ENCODE measurements at regions not wholly inside any gene's neighbourhood (a gene's known extent, or its start where the extent isn't known, plus 50 kb on each side); places are given as distances from the start of the nearest gene placed in this dataset.

GRCh38 chr2:59903994-59904544 is 649.4 kb downstream of the BCL11A start:
- DNase-seq = no peak

- peak; percentile 83 for DNase-seq
Observed at GRCh38 chr2:59900728-59901452, 652.6 kb downstream of the BCL11A start.

- no peak for DNase-seq
Observed at GRCh38 chr2:59899692-59900091, 653.8 kb downstream of the BCL11A start.

- no peak for DNase-seq
Observed at GRCh38 chr2:59896499-59897245, 656.8 kb downstream of the BCL11A start.

- no peak for DNase-seq
Observed at GRCh38 chr2:59893612-59894011, 659.8 kb downstream of the BCL11A start.

GRCh38 chr2:59892398-59892797 is 661.1 kb downstream of the BCL11A start:
- DNase-seq = peak; percentile 64

- no peak for DNase-seq
Observed at GRCh38 chr2:59889305-59889704, 664.1 kb downstream of the BCL11A start.

GRCh38 chr2:59888706-59889105 is 664.7 kb downstream of the BCL11A start:
- no peak for DNase-seq

GRCh38 chr2:59888015-59888414 is 665.4 kb downstream of the BCL11A start:
- DNase-seq = no peak

GRCh38 chr2:59887366-59887765 is 666.1 kb downstream of the BCL11A start:
- DNase-seq = no peak

- DNase-seq = no peak
Observed at GRCh38 chr2:59886759-59887158, 666.7 kb downstream of the BCL11A start.

- no peak for DNase-seq
Observed at GRCh38 chr2:59885541-59885940, 667.9 kb downstream of the BCL11A start.

- DNase-seq = no peak
Observed at GRCh38 chr2:59884166-59884565, 669.3 kb downstream of the BCL11A start.

GRCh38 chr2:59882822-59883221 is 670.6 kb downstream of the BCL11A start:
- DNase-seq = no peak

- no peak for DNase-seq
Observed at GRCh38 chr2:59882279-59882678, 671.2 kb downstream of the BCL11A start.

GRCh38 chr2:59881218-59881617 is 672.2 kb downstream of the BCL11A start:
- DNase-seq = no peak

- no peak for DNase-seq
Observed at GRCh38 chr2:59879700-59880131, 673.7 kb downstream of the BCL11A start.

GRCh38 chr2:59875836-59876235 is 677.6 kb downstream of the BCL11A start:
- no peak for DNase-seq

GRCh38 chr2:59874971-59875755 is 678.3 kb downstream of the BCL11A start:
- no peak for DNase-seq

- no peak for DNase-seq
Observed at GRCh38 chr2:59874361-59874760, 679.1 kb downstream of the BCL11A start.

GRCh38 chr2:59871830-59872229 is 681.6 kb downstream of the BCL11A start:
- DNase-seq = no peak

GRCh38 chr2:59868981-59869380 is 684.5 kb downstream of the BCL11A start:
- DNase-seq = no peak

GRCh38 chr2:59866436-59866835 is 687.0 kb downstream of the BCL11A start:
- DNase-seq = no peak

All from NCI-H1092 (cell line).